Activated CD8-positive, alpha-beta T cell treated with anti-CD3 and anti-CD28 coated beads for 36 hours (primary cell): ENCODE measurements at regions not wholly inside any gene's neighbourhood (a gene's known extent, or its start where the extent isn't known, plus 50 kb on each side); places are given as distances from the start of the nearest gene placed in this dataset.

Source experiments
- ATAC-seq: fragments of 200-7000 bp; cut with Tn5 transposase; one replicate; pipeline ENCODE4 v1.10.0; 2021; ENCODE audit warnings: mild to moderate bottlenecking, moderate library complexity
- CTCF ChIA-PET: fragments of 350-600 bp; sonication (Branson Sonifier 250); formaldehyde crosslinking; loops from one replicate; lab custom pipeline; 2021; ENCODE audit warnings: antibody characterized with exemption; lab: Charles Lee
- POLR2A ChIA-PET: fragments of 350-600 bp; sonication (Branson Sonifier 250); formaldehyde crosslinking; loops from one replicate; lab custom pipeline; 2021; ENCODE audit warnings: antibody characterized with exemption; lab: Charles Lee
- DNase-seq: peaks from one replicate; pipeline ENCODE4 v3.0.0-alpha.2; 2020
- H3K27ac Mint-ChIP-seq: one replicate; pipeline ENCODE4 v1.8.0; 2021; ENCODE audit warnings: mild to moderate bottlenecking, mixed read lengths
- H3K27me3 Mint-ChIP-seq: one replicate; pipeline ENCODE4 v1.8.0; 2021; ENCODE audit warnings: mixed read lengths
- H3K36me3 Mint-ChIP-seq: one replicate; pipeline ENCODE4 v1.8.0; 2021; ENCODE audit warnings: low read depth, mixed read lengths
- H3K4me1 Mint-ChIP-seq: one replicate; pipeline ENCODE4 v1.8.0; 2021; ENCODE audit warnings: low read depth, mixed read lengths
- H3K4me3 Mint-ChIP-seq: one replicate; pipeline ENCODE4 v1.8.0; 2021; ENCODE audit warnings: mild to moderate bottlenecking, moderate library complexity, mixed read lengths
- H3K9me3 Mint-ChIP-seq: one replicate; pipeline ENCODE4 v1.8.0; 2021; ENCODE audit warnings: mixed read lengths
- intact Hi-C: fragments of 100-400 bp; cut with micrococcal nuclease; formaldehyde crosslinking; loops from one replicate; pipeline ENCODE4 v1.10.0; 2022
- TF ChIP-seq, protein P1 (sequence below): fragments of 200-600 bp; IDR thresholded peaks from one replicate; pipeline ENCODE4 v1.8.0; 2022; ENCODE audit warnings: antibody characterized with exemption, mild to moderate bottlenecking

DNA sequence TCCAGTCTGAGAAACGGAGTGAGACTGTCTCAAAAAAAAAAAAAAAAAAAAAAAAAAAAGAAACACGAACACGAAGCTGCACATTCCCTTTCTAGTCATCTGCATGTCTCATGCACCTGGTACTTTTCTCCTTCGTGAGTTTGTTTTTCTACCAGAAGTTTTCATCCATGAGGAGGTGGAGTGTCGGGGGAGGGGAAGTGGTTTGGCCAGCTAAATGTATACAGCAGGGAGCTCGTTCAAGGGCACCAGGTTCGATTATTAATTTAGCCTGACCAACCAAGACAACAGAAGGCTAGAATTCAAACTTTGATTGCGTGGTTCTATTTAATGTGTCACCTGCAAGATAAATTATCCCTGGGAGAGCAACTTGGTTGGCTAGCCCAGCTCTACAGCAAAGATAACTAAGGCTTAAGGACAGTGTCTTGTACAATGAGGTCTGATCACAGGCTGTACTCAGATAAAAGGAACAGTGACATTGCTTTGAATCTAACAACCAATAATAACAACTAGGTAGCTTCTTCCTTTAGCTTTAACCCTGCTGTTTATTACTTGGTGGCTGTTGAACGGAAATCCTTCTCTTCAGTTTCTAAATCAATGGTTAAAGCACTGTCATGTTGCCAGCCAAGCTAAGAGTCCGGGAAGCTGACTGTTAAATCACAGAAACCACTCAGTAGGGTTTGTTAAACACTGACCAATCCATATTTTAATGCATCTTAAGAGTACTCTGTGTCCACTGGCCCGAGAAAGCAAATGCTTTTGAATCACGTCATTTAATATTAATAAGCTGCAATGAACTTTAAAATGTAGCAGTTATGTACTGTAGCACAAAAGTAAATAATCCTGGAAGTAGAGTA, 98.4 kb upstream of the STARD13 start:
- CTCF ChIA-PET = interaction anchor here (0.6 kb wide), 1 partner anchor 570 kb away, joined by 3 read pairs; no protein-coding TSS in a partner anchor
- H3K27me3 Mint-ChIP-seq = peaks cover 4% of the 10 kb centered on the region
- no peaks in the 10 kb centered on the region for H3K4me1 Mint-ChIP-seq
- H3K4me3 Mint-ChIP-seq = no peak overlapping the region
- H3K27ac Mint-ChIP-seq = no peak overlapping the region
- no peaks in the 10 kb centered on the region for H3K36me3 Mint-ChIP-seq
- H3K9me3 Mint-ChIP-seq = no peaks in the 10 kb centered on the region
- POLR2A ChIA-PET = no interaction called here
- intact Hi-C loops = no loop called here
- TF ChIP-seq, protein P1, sequence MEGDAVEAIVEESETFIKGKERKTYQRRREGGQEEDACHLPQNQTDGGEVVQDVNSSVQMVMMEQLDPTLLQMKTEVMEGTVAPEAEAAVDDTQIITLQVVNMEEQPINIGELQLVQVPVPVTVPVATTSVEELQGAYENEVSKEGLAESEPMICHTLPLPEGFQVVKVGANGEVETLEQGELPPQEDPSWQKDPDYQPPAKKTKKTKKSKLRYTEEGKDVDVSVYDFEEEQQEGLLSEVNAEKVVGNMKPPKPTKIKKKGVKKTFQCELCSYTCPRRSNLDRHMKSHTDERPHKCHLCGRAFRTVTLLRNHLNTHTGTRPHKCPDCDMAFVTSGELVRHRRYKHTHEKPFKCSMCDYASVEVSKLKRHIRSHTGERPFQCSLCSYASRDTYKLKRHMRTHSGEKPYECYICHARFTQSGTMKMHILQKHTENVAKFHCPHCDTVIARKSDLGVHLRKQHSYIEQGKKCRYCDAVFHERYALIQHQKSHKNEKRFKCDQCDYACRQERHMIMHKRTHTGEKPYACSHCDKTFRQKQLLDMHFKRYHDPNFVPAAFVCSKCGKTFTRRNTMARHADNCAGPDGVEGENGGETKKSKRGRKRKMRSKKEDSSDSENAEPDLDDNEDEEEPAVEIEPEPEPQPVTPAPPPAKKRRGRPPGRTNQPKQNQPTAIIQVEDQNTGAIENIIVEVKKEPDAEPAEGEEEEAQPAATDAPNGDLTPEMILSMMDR = no peak
- DNase-seq (no peak), ATAC-seq (no peak)

DNA sequence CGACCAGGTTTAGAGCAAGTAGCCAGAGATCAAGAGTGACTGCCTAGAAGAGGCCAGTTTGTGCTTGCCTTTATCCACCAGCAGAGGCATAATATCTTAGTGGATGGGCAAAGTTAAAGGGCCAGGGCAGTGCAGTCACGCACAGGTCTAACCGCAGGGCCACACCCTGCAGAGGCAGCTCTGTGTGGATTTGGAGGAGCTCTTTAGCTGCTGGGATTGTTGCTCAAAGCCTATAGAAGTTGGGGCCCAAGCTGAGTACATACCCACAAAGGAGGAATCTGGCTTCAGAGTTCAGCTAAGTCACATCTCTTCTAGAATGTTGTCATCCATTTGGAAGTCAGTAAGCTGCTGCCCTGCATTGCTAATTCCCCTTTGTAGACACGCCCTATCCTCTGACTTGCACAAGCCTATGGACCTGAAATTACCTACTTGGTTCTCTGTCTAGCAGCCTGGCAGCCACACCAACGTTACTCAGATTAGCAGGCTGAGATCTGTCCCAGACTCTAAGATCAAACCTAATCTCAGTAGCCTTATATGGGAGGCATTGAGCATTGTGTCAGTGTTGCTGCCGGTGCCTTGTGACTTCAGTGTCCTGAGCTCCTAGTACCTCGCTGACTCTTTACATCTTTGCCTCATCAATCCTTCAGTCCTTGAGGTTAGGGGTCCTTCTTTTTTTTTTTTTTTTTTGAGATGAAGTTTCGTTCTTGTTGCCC, 102.9 kb upstream of the STARD13 start:
- Mint-ChIP-seq H3K4me3 (no peak overlapping the region), H3K4me1 (no peaks in the 10 kb centered on the region), H3K9me3 (no peaks in the 10 kb centered on the region), H3K36me3 (no peaks in the 10 kb centered on the region), H3K27me3 (peaks cover 4% of the 10 kb centered on the region), H3K27ac (no peak overlapping the region)
- ChIA-PET POLR2A (no interaction called here), CTCF (no interaction called here)
- no peak for DNase-seq
- intact Hi-C loops = no loop called here
- TF ChIP-seq, protein P1 = no peak
- ATAC-seq = no peak

DNA sequence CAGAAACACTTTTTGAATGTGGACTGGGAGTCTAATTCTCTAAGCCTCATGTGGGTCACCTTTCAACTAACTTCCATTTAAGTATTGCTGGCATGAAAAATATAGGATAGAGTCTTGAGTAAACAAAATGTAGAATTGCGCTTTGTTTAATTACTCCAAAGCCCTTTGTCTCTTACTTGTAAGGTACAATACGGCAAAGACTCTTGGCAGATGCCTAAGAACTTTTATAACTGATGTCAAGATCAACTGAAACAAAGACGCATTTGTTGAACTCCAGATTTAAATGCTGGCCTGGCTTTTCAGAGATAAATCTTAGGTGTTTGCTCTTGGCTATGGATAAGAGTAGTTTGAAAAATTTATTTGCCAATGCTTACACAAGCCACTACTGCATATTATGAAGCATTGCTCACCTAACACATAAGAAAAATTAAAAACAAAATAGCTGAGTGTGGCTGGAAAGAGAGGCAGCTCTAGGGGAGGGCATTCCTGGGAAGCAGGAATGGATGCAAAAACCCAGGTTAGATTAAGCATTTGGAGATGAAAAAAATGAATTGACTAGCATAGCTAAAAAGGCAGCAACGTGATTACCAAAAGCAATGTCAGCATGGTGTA, 107.3 kb upstream of the STARD13 start:
- no peak for DNase-seq
- ChIA-PET POLR2A (interaction anchor here (1.2 kb wide), 1 partner anchor 17 kb away, joined by 3 read pairs; no protein-coding TSS in a partner anchor), CTCF (no interaction called here)
- Mint-ChIP-seq H3K27me3 (peaks cover 2% of the 10 kb centered on the region), H3K4me3 (no peak overlapping the region), H3K4me1 (no peaks in the 10 kb centered on the region), H3K27ac (no peak overlapping the region), H3K9me3 (no peaks in the 10 kb centered on the region), H3K36me3 (no peaks in the 10 kb centered on the region)
- intact Hi-C loops = no loop called here
- TF ChIP-seq, protein P1 = no peak
- ATAC-seq = no peak

DNA sequence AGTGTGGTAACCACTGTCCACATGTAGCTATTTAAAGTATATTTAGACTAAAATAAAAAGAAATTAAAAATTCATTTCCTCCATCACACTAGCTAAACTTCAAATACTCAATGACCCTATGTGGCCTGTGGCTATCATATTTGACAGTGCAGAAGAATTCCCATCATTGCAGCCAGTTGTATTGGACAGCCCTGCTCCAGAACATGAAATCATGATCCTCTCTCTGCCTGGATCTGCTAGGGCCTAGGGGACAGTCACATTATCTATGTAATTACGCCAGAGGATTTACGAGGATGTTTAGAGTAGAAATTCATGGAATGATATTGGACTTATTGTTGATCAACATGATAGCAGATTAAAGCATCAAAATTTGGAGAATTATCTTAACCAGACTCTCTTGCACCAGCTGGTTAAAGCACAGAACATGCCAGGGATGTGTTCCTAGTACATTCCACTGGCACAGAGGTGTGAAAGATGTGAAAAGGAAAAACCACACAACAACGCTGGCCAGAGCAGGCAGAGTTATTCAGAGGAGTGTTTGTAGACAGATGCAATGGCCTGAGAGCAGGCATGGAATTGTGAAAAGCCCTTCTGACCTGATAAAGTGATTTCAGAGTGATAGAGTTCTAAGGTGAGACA, 108.9 kb upstream of the STARD13 start:
- ChIA-PET POLR2A (interaction anchor here (1.2 kb wide), 1 partner anchor 18 kb away, joined by 3 read pairs; no protein-coding TSS in a partner anchor), CTCF (no interaction called here)
- no peak overlapping the region for H3K4me3 Mint-ChIP-seq
- no peak for DNase-seq
- no peaks in the 10 kb centered on the region for H3K4me1 Mint-ChIP-seq
- H3K36me3 Mint-ChIP-seq = no peaks in the 10 kb centered on the region
- no peak for ATAC-seq
- intact Hi-C loops = no loop called here
- no peaks in the 10 kb centered on the region for H3K9me3 Mint-ChIP-seq
- no peaks in the 10 kb centered on the region for H3K27me3 Mint-ChIP-seq
- TF ChIP-seq, protein P1 = no peak
- H3K27ac Mint-ChIP-seq = no peak overlapping the region
